Tongue (tissue), 1 donor: ENCODE measurements at regions not wholly inside any gene's neighbourhood (a gene's known extent, or its start where the extent isn't known, plus 50 kb on each side); places are given as distances from the start of the nearest gene placed in this dataset.

Experiments
- DNase-seq: peaks from one replicate; pipeline ENCODE4 v3.0.0-alpha.2; 2015

GRCh38 chr20:63100174-63100925, 93.6 kb upstream of the BHLHE23 start:
- DNase-seq: no peak

GRCh38 chr20:63099456-63100173, 92.9 kb upstream of the BHLHE23 start:
- no peak for DNase-seq

- no peak for DNase-seq
Observed at GRCh38 chr20:63098195-63098810, 91.5 kb upstream of the BHLHE23 start.

DNA sequence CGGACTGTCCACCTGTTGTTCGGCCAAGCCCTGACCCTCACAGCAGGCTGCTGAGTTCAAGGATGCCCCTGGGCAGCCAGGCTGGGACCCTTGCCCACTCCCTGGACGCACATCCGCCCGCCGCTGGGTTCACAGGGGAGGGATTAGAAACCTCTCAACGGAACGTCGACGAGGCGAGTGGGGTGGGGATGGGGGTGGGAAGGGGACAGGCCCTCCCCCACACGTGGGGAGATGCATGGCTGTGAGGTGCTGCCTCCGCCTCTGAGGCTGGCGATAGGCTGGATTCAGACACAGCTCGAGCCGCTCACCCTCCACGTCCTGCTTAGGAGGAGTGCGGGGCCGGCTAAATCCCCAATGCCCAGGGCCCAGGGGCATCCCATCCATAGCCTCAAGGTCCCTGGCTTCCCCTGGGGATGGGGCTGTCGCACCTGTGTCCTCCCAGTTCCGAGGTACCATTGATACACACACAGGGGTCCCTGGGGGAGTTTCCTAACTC, 90.6 kb upstream of the BHLHE23 start:
- DNase-seq: no peak

DNA sequence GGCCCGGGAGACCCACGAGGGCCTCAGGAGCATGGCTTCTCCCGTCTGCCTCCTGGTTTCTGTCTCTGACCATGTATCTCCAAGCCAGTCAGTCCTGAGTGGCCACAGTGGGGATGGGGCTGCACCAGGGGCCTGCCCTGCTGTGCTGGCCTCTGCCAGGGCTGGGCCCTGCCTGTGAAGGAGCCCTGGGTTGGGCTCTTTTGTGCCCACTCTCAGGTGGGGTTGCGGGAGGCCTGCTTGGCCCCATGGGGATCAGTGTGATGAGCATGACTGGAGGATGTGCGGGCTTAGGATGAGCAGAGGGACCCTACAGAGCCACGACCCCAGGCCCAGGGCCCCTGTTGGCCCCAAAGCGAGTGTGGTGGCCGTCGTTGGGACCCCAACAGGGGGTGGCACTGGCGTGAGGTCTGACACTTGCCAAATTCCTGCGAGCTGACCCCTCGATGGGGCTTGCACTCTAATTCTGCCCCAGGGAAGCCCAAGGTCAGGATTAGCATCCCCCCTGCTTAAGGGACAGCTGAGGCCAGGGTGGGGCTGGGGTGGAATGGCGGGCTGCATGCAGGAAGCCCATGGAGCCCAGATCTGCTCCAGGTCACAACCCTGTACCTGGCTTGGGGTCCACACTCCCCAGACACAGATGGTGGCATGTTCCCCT, 90.0 kb upstream of the BHLHE23 start:
- DNase-seq: no peak

GRCh38 chr20:63095718-63096654, 89.2 kb upstream of the BHLHE23 start:
- no peak for DNase-seq

GRCh38 chr20:63094767-63095499, 88.2 kb upstream of the BHLHE23 start:
- no peak for DNase-seq

DNA sequence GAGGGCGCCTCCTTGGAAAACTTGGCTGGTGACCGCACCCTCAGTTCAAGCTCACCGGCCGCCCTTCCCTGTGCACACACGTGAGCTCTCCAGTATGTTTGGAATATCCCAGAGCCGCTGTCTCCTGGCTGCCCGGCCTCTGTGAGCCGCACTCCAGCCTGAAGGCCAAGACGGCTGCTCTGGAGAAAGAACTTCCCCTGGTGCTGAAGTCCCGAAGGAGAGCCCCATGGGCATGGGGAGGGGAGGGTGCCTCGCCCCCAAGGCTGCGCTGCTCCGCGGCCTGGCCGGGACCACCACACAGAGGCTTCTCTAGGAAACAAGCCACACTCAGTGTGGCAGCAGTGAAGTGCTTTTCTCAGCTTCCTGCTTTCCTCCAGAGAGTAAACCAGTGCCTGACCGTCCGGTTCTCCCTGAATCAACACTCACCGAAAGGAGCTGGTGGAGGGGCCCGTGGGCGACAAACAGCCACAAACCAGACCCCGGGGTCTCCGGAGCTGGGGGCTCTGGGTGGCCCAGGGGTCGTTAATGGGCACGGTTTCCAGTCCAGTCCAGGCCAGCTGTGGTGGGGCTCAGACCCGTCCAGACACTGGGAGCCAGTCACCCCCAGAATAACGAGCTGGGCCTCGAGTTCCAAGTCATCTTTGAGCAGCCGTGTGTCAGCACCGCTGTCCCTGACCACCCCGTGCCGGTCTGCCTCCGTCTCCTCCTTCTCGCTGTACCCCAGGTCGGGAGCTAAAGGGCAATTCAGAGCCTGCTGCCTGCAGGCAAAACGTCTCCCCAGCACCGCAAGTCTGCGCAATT, 87.4 kb upstream of the BHLHE23 start:
- DNase-seq: no peak

GRCh38 chr20:63092660-63093215, 86.0 kb upstream of the BHLHE23 start:
- DNase-seq: no peak

DNA sequence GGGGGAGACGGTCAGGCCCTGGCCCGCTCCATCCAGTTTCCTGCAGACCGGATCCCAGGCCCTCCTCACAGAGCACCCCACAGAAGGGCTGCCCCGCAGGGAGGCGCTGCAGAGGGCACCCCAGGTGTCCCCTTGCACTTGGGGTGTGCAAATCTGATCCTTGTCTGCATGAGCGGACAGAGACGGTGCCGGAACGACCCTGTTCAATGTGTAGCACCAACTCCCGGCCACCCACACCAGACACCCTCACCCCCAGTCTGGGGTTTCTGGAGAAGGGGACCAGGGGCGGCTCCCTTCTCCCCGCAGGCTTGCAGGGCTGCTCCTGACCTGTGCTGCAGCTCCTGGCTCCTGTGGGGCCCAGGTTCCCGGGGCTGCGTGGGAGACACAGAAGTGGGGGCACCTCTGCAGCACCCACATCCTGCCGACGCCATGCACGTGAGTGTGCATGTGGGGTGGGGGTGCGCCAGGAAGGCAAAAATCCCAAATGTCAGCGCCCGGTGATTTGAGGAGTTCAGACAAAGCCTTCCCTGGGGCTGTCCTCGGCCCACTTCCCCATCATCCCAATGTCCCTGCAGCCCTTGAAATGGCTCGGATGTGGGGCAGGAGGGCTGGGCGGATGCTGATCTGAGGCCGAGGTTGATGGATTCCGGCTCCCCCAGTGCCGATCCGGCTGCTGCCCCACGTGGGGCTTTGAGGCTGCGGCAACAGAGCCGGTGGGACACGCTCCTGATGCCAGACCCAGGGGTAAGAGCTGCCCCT, 85.3 kb upstream of the BHLHE23 start:
- DNase-seq: no peak

GRCh38 chr20:63090682-63091571, 84.2 kb upstream of the BHLHE23 start:
- DNase-seq: no peak

DNA sequence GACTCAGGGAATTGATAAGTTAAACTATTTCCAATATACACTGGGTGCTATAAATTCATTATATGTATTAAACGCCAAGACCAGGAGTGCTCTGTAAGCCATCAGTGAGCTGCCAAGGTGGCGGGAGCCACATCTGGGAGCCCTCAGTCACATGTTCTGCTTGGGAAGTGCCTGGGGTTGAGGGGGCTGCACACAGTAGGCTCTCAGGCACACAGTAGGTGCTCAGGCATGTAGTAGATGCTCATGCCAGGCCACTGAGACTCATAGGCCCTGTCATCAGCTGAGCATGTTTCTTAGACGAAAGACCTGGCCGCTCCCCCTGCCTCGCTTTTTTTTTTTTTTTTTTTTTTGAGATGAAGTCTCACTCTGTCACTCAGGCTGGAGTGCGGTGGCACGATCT, 83.3 kb upstream of the BHLHE23 start:
- DNase-seq: no peak

- DNase-seq: no peak
Observed at GRCh38 chr20:63089051-63089907, 82.5 kb upstream of the BHLHE23 start.

- no peak for DNase-seq
Observed at GRCh38 chr20:63087872-63088680, 81.3 kb upstream of the BHLHE23 start.

DNA sequence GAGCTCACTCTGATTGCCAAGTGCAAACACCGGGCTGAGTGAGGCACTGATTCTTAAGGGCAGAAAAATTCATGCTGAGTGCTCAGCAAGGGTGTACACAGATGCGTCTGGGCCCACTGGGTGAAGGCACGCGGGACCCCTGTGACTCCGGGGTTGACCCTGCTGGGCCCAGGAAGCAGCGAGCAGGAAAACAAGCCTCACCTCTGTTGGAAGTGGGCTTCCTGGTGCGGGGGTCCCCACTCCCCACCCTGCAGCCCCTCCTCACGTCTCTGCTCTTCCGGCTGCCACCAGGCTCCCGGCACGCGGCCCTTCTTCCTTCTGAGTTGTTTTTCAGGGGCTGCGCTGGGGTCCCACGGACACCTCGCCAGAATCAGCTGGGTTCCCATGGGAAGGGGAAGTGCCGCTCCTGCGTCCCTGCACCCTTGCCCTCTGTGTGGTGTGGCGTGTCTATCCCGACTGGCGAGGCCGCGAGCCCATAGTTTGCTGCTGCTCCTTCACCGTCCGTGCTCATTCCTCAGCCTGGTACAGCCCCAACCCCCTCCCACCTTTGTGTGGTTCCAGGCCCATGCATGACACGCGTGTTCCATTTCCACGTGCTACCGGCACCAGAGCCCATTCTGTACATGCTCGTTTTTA, 80.6 kb upstream of the BHLHE23 start:
- no peak for DNase-seq
